ENCODE measurements at regions not wholly inside any gene's neighbourhood (a gene's known extent, or its start where the extent isn't known, plus 50 kb on each side); places are given as distances from the start of the nearest gene placed in this dataset.

DNA sequence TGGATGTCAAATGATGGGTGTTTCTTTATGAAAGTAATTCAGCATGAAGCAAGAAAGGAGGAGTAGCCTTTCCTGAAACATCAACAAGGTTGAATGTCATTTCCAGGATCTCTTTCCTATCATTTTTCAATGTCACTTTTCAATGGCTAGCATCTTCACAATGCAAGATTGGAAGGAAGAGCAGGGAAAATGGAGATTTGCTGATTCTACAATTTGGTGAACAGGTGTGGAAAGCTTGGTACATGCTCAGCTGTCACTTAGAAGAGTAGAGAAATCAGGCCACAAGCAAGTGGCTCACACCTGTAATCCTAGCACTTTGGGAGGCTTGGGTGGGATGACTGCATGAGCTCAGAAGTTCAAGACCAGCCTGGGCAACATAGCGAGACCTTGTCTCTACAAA lies 112.7 kb upstream of the FERMT1 start:
- TF ChIP-seq, protein P1, sequence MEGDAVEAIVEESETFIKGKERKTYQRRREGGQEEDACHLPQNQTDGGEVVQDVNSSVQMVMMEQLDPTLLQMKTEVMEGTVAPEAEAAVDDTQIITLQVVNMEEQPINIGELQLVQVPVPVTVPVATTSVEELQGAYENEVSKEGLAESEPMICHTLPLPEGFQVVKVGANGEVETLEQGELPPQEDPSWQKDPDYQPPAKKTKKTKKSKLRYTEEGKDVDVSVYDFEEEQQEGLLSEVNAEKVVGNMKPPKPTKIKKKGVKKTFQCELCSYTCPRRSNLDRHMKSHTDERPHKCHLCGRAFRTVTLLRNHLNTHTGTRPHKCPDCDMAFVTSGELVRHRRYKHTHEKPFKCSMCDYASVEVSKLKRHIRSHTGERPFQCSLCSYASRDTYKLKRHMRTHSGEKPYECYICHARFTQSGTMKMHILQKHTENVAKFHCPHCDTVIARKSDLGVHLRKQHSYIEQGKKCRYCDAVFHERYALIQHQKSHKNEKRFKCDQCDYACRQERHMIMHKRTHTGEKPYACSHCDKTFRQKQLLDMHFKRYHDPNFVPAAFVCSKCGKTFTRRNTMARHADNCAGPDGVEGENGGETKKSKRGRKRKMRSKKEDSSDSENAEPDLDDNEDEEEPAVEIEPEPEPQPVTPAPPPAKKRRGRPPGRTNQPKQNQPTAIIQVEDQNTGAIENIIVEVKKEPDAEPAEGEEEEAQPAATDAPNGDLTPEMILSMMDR (IDR thresholded peaks at IDR 0.05; ENCODE audit: insufficient read depth in 1 of 2, low read depth in 1 of 2, low read length in 1 of 2, severe bottlenecking in 1 of 2, unreplicated experiment in 1 of 2), result no peak
- no TSS peak for BruUV-seq (replicated peaks)
- H3K36me3 ChIP-seq (ENCODE audit: control insufficient read depth, insufficient read depth, low read length), result no peaks in the 10 kb centered on the region
- no peak for DNase-seq
- H3K36me3 Mint-ChIP-seq (ENCODE audit: insufficient read depth, unreplicated experiment), result peaks cover 6% of the 10 kb centered on the region
- no peaks in the 10 kb centered on the region for H3K9me3 ChIP-seq
- H3K4me1 ChIP-seq, result no peaks in the 10 kb centered on the region
- CTCF ChIA-PET, result no interaction called here
- POLR2A ChIA-PET, result no interaction called here
- no peaks in the 10 kb centered on the region for H3K9me3 Mint-ChIP-seq (ENCODE audit: unreplicated experiment)
- peaks cover 6% of the 10 kb centered on the region for H3K4me1 Mint-ChIP-seq (ENCODE audit: low read depth, unreplicated experiment)
- no peaks in the 10 kb centered on the region; the same call in none of the 2 replicates for H3K27me3 ChIP-seq (replicated peaks; ENCODE audit: control insufficient read depth, insufficient read depth, low read length)
- peaks cover 26% of the 10 kb centered on the region for H3K27me3 Mint-ChIP-seq (ENCODE audit: insufficient read depth, unreplicated experiment)
- intact Hi-C loops (cut with micrococcal nuclease; ENCODE audit: unreplicated experiment), result no loop called here
- H3K4me3 ChIP-seq (ENCODE audit: low read depth, low read length), result no peak overlapping the region
- H3K4me3 Mint-ChIP-seq (ENCODE audit: unreplicated experiment), result no peak overlapping the region
- no peak overlapping the region for H3K27ac Mint-ChIP-seq (ENCODE audit: unreplicated experiment)

DNA sequence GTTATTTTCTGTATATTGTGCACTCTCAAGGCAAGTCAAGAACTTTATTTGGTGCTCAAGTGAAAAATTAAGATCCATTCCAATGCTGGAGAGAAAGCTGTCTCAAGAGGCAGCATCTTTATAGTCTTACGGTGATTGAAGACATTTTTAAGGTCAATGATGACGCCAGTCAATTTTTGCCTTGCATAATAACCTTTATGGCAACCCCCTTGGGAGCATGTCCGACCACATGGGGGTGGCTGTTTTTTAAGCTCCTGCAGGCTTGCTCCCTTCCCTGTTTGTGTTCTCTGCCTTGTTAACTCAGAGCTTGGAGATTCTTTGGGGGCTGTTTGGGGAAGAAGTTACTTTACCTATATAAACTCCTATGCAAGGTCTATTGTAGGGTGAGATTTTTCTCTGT lies 109.6 kb upstream of the FERMT1 start:
- H3K4me3 ChIP-seq (ENCODE audit: low read depth, low read length), result no peak overlapping the region
- Mint-ChIP-seq H3K36me3 (ENCODE audit: insufficient read depth, unreplicated experiment) (no peaks in the 10 kb centered on the region), H3K27ac (ENCODE audit: unreplicated experiment) (no peak overlapping the region), H3K4me1 (ENCODE audit: low read depth, unreplicated experiment) (no peaks in the 10 kb centered on the region), H3K9me3 (ENCODE audit: unreplicated experiment) (no peaks in the 10 kb centered on the region), H3K4me3 (ENCODE audit: unreplicated experiment) (no peak overlapping the region), H3K27me3 (ENCODE audit: insufficient read depth, unreplicated experiment) (peaks cover 24% of the 10 kb centered on the region)
- no peak for DNase-seq
- intact Hi-C loops (cut with micrococcal nuclease; ENCODE audit: unreplicated experiment), result no loop called here
- POLR2A ChIA-PET, result no interaction called here
- TF ChIP-seq, protein P1 (IDR thresholded peaks at IDR 0.05; ENCODE audit: insufficient read depth in 1 of 2, low read depth in 1 of 2, low read length in 1 of 2, severe bottlenecking in 1 of 2, unreplicated experiment in 1 of 2), result no peak
- no peaks in the 10 kb centered on the region for H3K36me3 ChIP-seq (ENCODE audit: control insufficient read depth, insufficient read depth, low read length)
- no peaks in the 10 kb centered on the region; the same call in none of the 2 replicates for H3K27me3 ChIP-seq (replicated peaks; ENCODE audit: control insufficient read depth, insufficient read depth, low read length)
- H3K9me3 ChIP-seq, result no peaks in the 10 kb centered on the region
- CTCF ChIA-PET, result no interaction called here
- H3K4me1 ChIP-seq, result no peaks in the 10 kb centered on the region
- no TSS peak for BruUV-seq (replicated peaks)

DNA sequence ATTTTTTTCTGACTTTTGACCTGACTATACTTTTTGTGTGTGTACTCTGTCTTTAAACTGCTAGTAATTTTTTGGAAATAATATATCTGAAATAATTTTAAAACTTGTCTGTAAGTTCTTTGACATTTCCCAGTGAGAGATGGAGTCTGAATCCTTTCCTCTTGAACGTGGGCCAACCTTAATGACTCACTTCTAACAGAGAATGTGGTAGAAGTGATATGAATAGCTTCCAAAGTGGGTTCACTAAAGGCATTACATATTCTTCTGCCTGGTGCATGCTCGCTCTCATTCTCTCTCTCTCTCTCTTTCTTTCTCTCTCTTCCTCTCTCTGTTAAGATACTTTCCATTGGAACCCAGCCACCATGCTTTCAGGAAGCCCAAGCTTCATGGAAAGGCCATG lies 108.7 kb upstream of the FERMT1 start:
- no peaks in the 10 kb centered on the region; the same call in none of the 2 replicates for H3K27me3 ChIP-seq (replicated peaks; ENCODE audit: control insufficient read depth, insufficient read depth, low read length)
- no TSS peak for BruUV-seq (replicated peaks)

More for the DNA sequence above, 108.7 kb upstream of the FERMT1 start:
- intact Hi-C loops (cut with micrococcal nuclease; ENCODE audit: unreplicated experiment), result no loop called here
- CTCF ChIA-PET, result no interaction called here
- no peaks in the 10 kb centered on the region for H3K9me3 Mint-ChIP-seq (ENCODE audit: unreplicated experiment)
- no peaks in the 10 kb centered on the region for H3K4me1 Mint-ChIP-seq (ENCODE audit: low read depth, unreplicated experiment)
- H3K36me3 ChIP-seq (ENCODE audit: control insufficient read depth, insufficient read depth, low read length), result no peaks in the 10 kb centered on the region
- no peaks in the 10 kb centered on the region for H3K36me3 Mint-ChIP-seq (ENCODE audit: insufficient read depth, unreplicated experiment)
- H3K9me3 ChIP-seq, result no peaks in the 10 kb centered on the region
- no peak for DNase-seq
- H3K4me3 ChIP-seq (ENCODE audit: low read depth, low read length), result no peak overlapping the region
- no peak overlapping the region for H3K27ac Mint-ChIP-seq (ENCODE audit: unreplicated experiment)
- no peaks in the 10 kb centered on the region for H3K4me1 ChIP-seq
- POLR2A ChIA-PET, result no interaction called here
- H3K4me3 Mint-ChIP-seq (ENCODE audit: unreplicated experiment), result no peak overlapping the region
- H3K27me3 Mint-ChIP-seq (ENCODE audit: insufficient read depth, unreplicated experiment), result peaks cover 29% of the 10 kb centered on the region
- TF ChIP-seq, protein P1 (IDR thresholded peaks at IDR 0.05; ENCODE audit: insufficient read depth in 1 of 2, low read depth in 1 of 2, low read length in 1 of 2, severe bottlenecking in 1 of 2, unreplicated experiment in 1 of 2), result no peak
